ENCODE measurements at regions not wholly inside any gene's neighbourhood (a gene's known extent, or its start where the extent isn't known, plus 50 kb on each side); places are given as distances from the start of the nearest gene placed in this dataset.

DNA sequence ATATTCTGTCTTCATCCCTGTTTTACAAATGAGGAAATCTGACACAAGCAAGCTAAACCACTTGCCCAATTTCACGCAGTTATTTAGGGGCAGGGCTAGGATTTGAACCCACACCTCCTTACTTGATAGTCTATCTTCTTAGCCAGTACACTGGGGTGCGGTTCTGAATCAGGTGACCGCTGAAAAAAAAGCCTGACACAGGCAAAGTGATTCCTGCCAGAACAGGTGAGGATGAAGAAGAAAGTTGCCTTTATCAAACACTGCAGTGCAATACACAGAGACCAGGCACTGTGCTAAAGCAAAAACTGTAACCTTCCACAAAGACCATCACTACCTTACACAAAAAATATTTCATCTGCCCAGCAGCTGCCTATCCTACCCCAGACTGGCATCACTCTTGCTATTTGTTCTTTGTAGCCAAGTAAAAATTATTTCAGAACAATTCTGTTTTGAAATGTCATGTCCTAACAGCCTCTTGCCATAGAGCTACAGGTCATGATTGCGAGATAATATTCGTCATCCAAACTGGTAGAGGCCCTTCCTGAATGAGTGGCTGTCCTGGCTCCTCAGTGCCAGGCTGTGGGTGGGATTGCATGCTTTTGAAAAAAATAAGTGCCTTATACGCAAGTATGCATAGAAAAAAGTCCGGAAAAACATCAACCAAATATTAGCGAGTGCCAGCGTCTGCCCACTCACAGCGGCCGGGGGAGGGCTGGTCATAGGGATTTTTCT is 142.3 kb upstream of the TPM1 start:
- no peak overlapping the region for H3K9ac ChIP-seq (ENCODE audit: low read length)
- H3K4me1 Mint-ChIP-seq (ENCODE audit: low read depth, unreplicated experiment), result peaks cover 62% of the 10 kb centered on the region
- peak overlapping the region; percentile 3 for H3K27ac Mint-ChIP-seq (ENCODE audit: unreplicated experiment)

GRCh38 chr15:62901087-62901486 is 141.5 kb upstream of the TPM1 start:
- no peaks in the 10 kb centered on the region for H3K36me3 ChIP-seq (ENCODE audit: insufficient read depth, low read length)
- no peaks in the 10 kb centered on the region for H3K79me2 ChIP-seq (ENCODE audit: insufficient read depth, low read length)
- no peak for FAIRE-seq
- peaks cover 17% of the 10 kb centered on the region for H3K4me1 ChIP-seq (ENCODE audit: insufficient read depth, low read length)
- H4K20me1 ChIP-seq (ENCODE audit: insufficient read depth, low read length), result no peaks in the 10 kb centered on the region
- H3K27me3 ChIP-seq (ENCODE audit: insufficient read depth, low read length), result no peaks in the 10 kb centered on the region
- Mint-ChIP-seq H3K9me3 (ENCODE audit: unreplicated experiment) (peaks cover 1% of the 10 kb centered on the region), H3K27me3 (ENCODE audit: low read depth, unreplicated experiment) (no peaks in the 10 kb centered on the region), H3K27ac (ENCODE audit: unreplicated experiment) (no peak overlapping the region), H3K4me1 (ENCODE audit: low read depth, unreplicated experiment) (peaks cover 54% of the 10 kb centered on the region), H3K4me3 (ENCODE audit: unreplicated experiment) (no peak overlapping the region), H3K36me3 (ENCODE audit: low read depth, unreplicated experiment) (peaks cover 3% of the 10 kb centered on the region)
- DNase-seq (ENCODE audit: low read depth), result no peak
- no peak overlapping the region for H3K4me3 ChIP-seq (ENCODE audit: insufficient read depth, low read depth, low read length)
- H3K9me3 ChIP-seq (ENCODE audit: insufficient read depth, low read depth, low read length), result no peaks in the 10 kb centered on the region
- no peak overlapping the region for H3K27ac ChIP-seq (ENCODE audit: low read depth, low read length)
- no peak for TF ChIP-seq EZH2 (IDR thresholded peaks at IDR 0.05; ENCODE audit: insufficient read depth, low read length)
- TF ChIP-seq, protein P1, sequence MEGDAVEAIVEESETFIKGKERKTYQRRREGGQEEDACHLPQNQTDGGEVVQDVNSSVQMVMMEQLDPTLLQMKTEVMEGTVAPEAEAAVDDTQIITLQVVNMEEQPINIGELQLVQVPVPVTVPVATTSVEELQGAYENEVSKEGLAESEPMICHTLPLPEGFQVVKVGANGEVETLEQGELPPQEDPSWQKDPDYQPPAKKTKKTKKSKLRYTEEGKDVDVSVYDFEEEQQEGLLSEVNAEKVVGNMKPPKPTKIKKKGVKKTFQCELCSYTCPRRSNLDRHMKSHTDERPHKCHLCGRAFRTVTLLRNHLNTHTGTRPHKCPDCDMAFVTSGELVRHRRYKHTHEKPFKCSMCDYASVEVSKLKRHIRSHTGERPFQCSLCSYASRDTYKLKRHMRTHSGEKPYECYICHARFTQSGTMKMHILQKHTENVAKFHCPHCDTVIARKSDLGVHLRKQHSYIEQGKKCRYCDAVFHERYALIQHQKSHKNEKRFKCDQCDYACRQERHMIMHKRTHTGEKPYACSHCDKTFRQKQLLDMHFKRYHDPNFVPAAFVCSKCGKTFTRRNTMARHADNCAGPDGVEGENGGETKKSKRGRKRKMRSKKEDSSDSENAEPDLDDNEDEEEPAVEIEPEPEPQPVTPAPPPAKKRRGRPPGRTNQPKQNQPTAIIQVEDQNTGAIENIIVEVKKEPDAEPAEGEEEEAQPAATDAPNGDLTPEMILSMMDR (IDR thresholded peaks at IDR 0.05; ENCODE audit: insufficient read depth, low read depth, low read length), result no peak
- no peak overlapping the region for H3K9ac ChIP-seq (ENCODE audit: low read length)
- H3K4me2 ChIP-seq (ENCODE audit: low read length), result no peak overlapping the region
- H2AFZ ChIP-seq (ENCODE audit: low read depth, low read length), result no peak overlapping the region

More for the DNA sequence above, 142.3 kb upstream of the TPM1 start:
- Histone ChIP-seq H2AFZ (ENCODE audit: low read depth, low read length) (no peak overlapping the region), H3K4me1 (ENCODE audit: insufficient read depth, low read length) (peaks cover 25% of the 10 kb centered on the region), H4K20me1 (ENCODE audit: insufficient read depth, low read length) (no peaks in the 10 kb centered on the region), H3K36me3 (ENCODE audit: insufficient read depth, low read length) (no peaks in the 10 kb centered on the region), H3K4me3 (ENCODE audit: insufficient read depth, low read depth, low read length) (no peak overlapping the region), H3K79me2 (ENCODE audit: insufficient read depth, low read length) (no peaks in the 10 kb centered on the region), H3K27me3 (ENCODE audit: insufficient read depth, low read length) (no peaks in the 10 kb centered on the region), H3K27ac (ENCODE audit: low read depth, low read length) (no peak overlapping the region), H3K9me3 (ENCODE audit: insufficient read depth, low read depth, low read length) (no peaks in the 10 kb centered on the region), H3K4me2 (ENCODE audit: low read length) (no peak overlapping the region)
- FAIRE-seq (no peak), DNase-seq (ENCODE audit: low read depth) (no peak)
- TF ChIP-seq EZH2 (IDR thresholded peaks at IDR 0.05; ENCODE audit: insufficient read depth, low read length), result no peak
- Mint-ChIP-seq H3K27me3 (ENCODE audit: low read depth, unreplicated experiment) (no peaks in the 10 kb centered on the region), H3K9me3 (ENCODE audit: unreplicated experiment) (peaks cover 1% of the 10 kb centered on the region), H3K4me3 (ENCODE audit: unreplicated experiment) (no peak overlapping the region), H3K36me3 (ENCODE audit: low read depth, unreplicated experiment) (peaks cover 3% of the 10 kb centered on the region)

- Histone ChIP-seq H3K79me2 (ENCODE audit: insufficient read depth, low read length) (no peaks in the 10 kb centered on the region), H3K27ac (ENCODE audit: low read depth, low read length) (no peak overlapping the region), H2AFZ (ENCODE audit: low read depth, low read length) (no peak overlapping the region), H4K20me1 (ENCODE audit: insufficient read depth, low read length) (no peaks in the 10 kb centered on the region), H3K9ac (ENCODE audit: low read length) (no peak overlapping the region), H3K36me3 (ENCODE audit: insufficient read depth, low read length) (no peaks in the 10 kb centered on the region), H3K4me1 (ENCODE audit: insufficient read depth, low read length) (peaks cover 10% of the 10 kb centered on the region), H3K9me3 (ENCODE audit: insufficient read depth, low read depth, low read length) (no peaks in the 10 kb centered on the region), H3K4me2 (ENCODE audit: low read length) (no peak overlapping the region), H3K27me3 (ENCODE audit: insufficient read depth, low read length) (no peaks in the 10 kb centered on the region), H3K4me3 (ENCODE audit: insufficient read depth, low read depth, low read length) (no peak overlapping the region)
- peaks cover 3% of the 10 kb centered on the region for H3K36me3 Mint-ChIP-seq (ENCODE audit: low read depth, unreplicated experiment)
- no peak for FAIRE-seq
- H3K27ac Mint-ChIP-seq (ENCODE audit: unreplicated experiment), result peak overlapping the region; percentile 64
- TF ChIP-seq, protein P1 (IDR thresholded peaks at IDR 0.05; ENCODE audit: insufficient read depth, low read depth, low read length), result no peak
- TF ChIP-seq EZH2 (IDR thresholded peaks at IDR 0.05; ENCODE audit: insufficient read depth, low read length), result no peak
- no peak for DNase-seq (ENCODE audit: low read depth)
- peaks cover 45% of the 10 kb centered on the region for H3K4me1 Mint-ChIP-seq (ENCODE audit: low read depth, unreplicated experiment)
- no peaks in the 10 kb centered on the region for H3K27me3 Mint-ChIP-seq (ENCODE audit: low read depth, unreplicated experiment)
- H3K9me3 Mint-ChIP-seq (ENCODE audit: unreplicated experiment), result peaks cover 1% of the 10 kb centered on the region
- H3K4me3 Mint-ChIP-seq (ENCODE audit: unreplicated experiment), result no peak overlapping the region
Observed at GRCh38 chr15:62901909-62902546, 140.5 kb upstream of the TPM1 start.
